ENCODE measurements at regions not wholly inside any gene's neighbourhood (a gene's known extent, or its start where the extent isn't known, plus 50 kb on each side); places are given as distances from the start of the nearest gene placed in this dataset.
"Not testable (repeated sequence)": the region's sequence is repeated elsewhere in the genome, so short reads cannot be mapped to it uniquely, and the experiment has no call there.

DNA sequence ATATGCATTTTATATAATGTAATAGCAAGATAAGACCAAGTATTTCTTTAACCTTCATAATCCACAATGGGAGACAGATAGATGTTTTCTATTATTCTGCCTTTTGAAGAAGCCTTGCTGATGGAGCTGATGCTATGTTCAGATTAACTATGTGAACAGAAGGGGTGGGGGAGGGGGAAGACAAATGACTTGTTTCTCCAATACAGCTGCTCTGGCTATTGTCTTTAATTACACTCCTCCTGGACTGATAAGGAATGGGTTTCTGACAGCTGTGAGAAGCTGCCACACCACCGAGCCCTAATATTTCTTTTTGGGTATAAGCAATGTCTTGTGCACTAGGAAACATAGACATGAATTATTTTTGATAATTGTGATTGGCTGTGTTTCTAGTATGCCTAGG lies 62.0 kb downstream of the CAVIN4 start:
- no peak for DNase-seq (ENCODE audit: extremely low spot score)
- Histone ChIP-seq H3K4me3 (no peak overlapping the region), H3K27ac (replicated peaks in 1 of 4) (no peak overlapping the region), H3K4me1 (no peaks in the 10 kb centered on the region), H3K9me3 (peaks cover 0 to 9% (median 3%) of the 10 kb centered on the region in 4 donors), H3K27me3 (peaks cover 0 to 7% (median 0%) of the 10 kb centered on the region in 4 donors), H3K36me3 (no peaks in the 10 kb centered on the region)
- intact Hi-C loops (cut with DNase I), result no loop called here
- TF ChIP-seq EP300 (IDR thresholded peaks at IDR 0.05), result no peak
- no peak for TF ChIP-seq POLR2A (IDR thresholded peaks at IDR 0.05; ENCODE audit: low read depth)
- no peak for TF ChIP-seq POLR2AphosphoS5 (IDR thresholded peaks at IDR 0.05)
- TF ChIP-seq CTCF (IDR thresholded peaks at IDR 0.05), result no peak
- 20% methylated on average over 1 of the region's 1 CpG for WGBS

GRCh38 chr9:100640447-100641050 lies 62.7 kb downstream of the CAVIN4 start:
- Histone ChIP-seq H3K27me3 (peaks cover 0 to 7% (median 0%) of the 10 kb centered on the region in 4 donors), H3K36me3 (no peaks in the 10 kb centered on the region), H3K4me3 (no peak overlapping the region), H3K9me3 (peaks cover 0 to 9% (median 3%) of the 10 kb centered on the region in 4 donors), H3K27ac (replicated peaks in 1 of 4) (no peak overlapping the region), H3K4me1 (no peaks in the 10 kb centered on the region)
- 66% methylated on average over 5 of the region's 5 CpGs for WGBS
- DNase-seq (ENCODE audit: extremely low spot score), result no peak
- no peak for TF ChIP-seq POLR2A (IDR thresholded peaks at IDR 0.05; ENCODE audit: low read depth)
- TF ChIP-seq CTCF (IDR thresholded peaks at IDR 0.05), result no peak
- no peak for TF ChIP-seq EP300 (IDR thresholded peaks at IDR 0.05)
- no peak for TF ChIP-seq POLR2AphosphoS5 (IDR thresholded peaks at IDR 0.05)
- intact Hi-C loops (cut with DNase I), result no loop called here

DNA sequence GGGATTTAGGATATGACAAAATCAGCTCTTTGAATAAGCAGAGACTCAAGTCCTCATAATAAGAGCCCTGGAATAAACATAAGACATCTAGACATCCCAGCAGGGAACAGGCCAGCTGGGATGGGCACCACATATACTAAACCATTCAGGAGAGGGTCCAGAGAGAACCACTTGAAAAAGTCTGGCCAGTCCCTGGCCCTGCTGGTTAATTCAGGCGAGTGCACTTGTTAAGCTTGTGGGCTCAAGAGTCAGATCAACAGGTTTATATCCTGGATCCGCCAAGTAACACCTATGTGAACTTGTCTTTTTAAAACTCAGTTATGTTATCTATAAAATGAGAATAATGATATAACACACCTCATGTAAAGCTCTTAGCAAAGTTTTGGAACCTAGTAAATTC lies 63.3 kb downstream of the CAVIN4 start:
- intact Hi-C loops (cut with DNase I), result no loop called here
- WGBS, result 67% methylated on average over 2 of the region's 2 CpGs
- Histone ChIP-seq H3K9me3 (peaks cover 0 to 9% (median 3%) of the 10 kb centered on the region in 4 donors), H3K4me1 (no peaks in the 10 kb centered on the region), H3K36me3 (no peaks in the 10 kb centered on the region), H3K27me3 (peaks cover 0 to 7% (median 0%) of the 10 kb centered on the region in 4 donors), H3K4me3 (no peak overlapping the region), H3K27ac (replicated peaks in 1 of 4) (no peak overlapping the region)
- no peak for TF ChIP-seq EP300 (IDR thresholded peaks at IDR 0.05)
- TF ChIP-seq POLR2A (IDR thresholded peaks at IDR 0.05; ENCODE audit: low read depth), result no peak
- no peak for TF ChIP-seq POLR2AphosphoS5 (IDR thresholded peaks at IDR 0.05)
- DNase-seq (ENCODE audit: extremely low spot score), result no peak

- TF ChIP-seq EP300 (IDR thresholded peaks at IDR 0.05) (no peak), CTCF (IDR thresholded peaks at IDR 0.05) (no peak), POLR2A (IDR thresholded peaks at IDR 0.05; ENCODE audit: low read depth) (no peak), POLR2AphosphoS5 (IDR thresholded peaks at IDR 0.05) (no peak)
- no peak for DNase-seq (ENCODE audit: extremely low spot score)
- Histone ChIP-seq H3K4me1 (no peaks in the 10 kb centered on the region), H3K36me3 (no peaks in the 10 kb centered on the region), H3K4me3 (no peak overlapping the region), H3K9me3 (peaks cover 0 to 4% (median 0%) of the 10 kb centered on the region in 4 donors), H3K27me3 (no peaks in the 10 kb centered on the region), H3K27ac (replicated peaks in 1 of 4) (no peak overlapping the region)
- intact Hi-C loops (cut with DNase I), result no loop called here
- WGBS, result 71% methylated on average over 4 of the region's 4 CpGs
Measured at GRCh38 chr9:100652850-100653249, 75.0 kb downstream of the CAVIN4 start.

DNA sequence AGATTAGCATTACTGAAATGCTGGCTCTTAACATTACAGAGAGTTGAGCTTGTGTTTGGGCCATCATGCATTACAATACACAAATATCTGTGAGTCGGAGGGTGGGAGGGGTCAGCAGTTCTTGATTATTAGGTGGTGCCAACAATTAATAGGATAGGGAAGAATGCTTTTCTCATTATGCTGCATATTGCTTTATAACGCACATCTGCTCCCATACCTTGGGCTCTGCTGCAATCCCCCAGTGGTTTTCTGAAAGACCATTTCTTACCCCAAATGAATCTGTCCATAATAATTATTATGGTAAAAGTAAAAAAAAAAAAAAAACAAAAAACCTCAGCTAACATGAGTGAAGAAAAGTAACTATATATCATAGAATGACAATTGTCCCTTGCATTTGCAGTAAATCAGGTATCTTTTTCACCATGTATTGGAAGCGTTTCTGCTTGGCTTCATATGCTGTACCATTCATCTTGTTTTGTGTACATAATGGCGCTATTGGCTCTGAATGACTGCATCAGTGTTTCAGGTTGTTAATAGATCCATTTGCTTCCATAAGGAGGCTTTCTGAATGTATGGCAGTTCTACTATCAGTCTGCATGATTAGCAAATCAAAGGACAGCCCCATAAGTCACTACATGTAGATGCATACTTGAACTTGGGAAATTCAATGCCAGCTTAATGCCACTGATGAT lies 75.9 kb downstream of the CAVIN4 start:
- H3K9me3 ChIP-seq, result peaks cover 0 to 4% (median 0%) of the 10 kb centered on the region in 4 donors
- TF ChIP-seq POLR2A (IDR thresholded peaks at IDR 0.05; ENCODE audit: low read depth), result no peak
- no peak for TF ChIP-seq EP300 (IDR thresholded peaks at IDR 0.05)
- no peak for TF ChIP-seq POLR2AphosphoS5 (IDR thresholded peaks at IDR 0.05)
- no peak for TF ChIP-seq CTCF (IDR thresholded peaks at IDR 0.05)
- H3K36me3 ChIP-seq, result no peaks in the 10 kb centered on the region
- H3K27me3 ChIP-seq, result no peaks in the 10 kb centered on the region
- 85% methylated on average over 4 of the region's 4 CpGs for WGBS
- H3K4me3 ChIP-seq, result no peak overlapping the region
- no peak overlapping the region for H3K27ac ChIP-seq (replicated peaks in 1 of 4)
- H3K4me1 ChIP-seq, result no peaks in the 10 kb centered on the region
- DNase-seq (ENCODE audit: extremely low spot score), result no peak
- intact Hi-C loops (cut with DNase I), result no loop called here

DNA sequence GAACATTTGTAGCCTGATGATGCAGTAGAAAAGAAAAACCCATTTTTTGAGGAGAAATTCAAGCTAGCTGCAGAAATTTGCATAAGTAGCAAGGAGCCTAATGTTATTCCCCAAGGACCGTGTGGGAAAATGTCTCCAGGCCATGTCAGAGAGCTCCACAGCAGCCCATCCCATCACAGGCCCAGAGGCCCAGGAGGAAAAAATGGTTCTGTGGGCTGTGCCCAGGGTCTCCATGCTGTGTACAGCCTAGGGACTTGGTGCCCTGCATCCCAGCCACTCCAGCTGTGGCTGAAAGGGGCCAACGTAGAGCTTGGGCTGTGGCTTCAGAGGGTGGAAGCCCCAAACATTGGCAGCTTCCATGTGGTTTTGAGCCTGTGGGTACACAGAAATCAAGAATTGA lies 79.0 kb downstream of the CAVIN4 start:
- H3K9me3 ChIP-seq; H3K27ac ChIP-seq (replicated peaks in 1 of 4); H3K4me1 ChIP-seq; DNase-seq (ENCODE audit: extremely low spot score); H3K36me3 ChIP-seq; H3K27me3 ChIP-seq; H3K4me3 ChIP-seq; intact Hi-C loops (cut with DNase I): not testable (repeated sequence)
- 58% methylated on average over 1 of the region's 2 CpGs for WGBS

All from esophagus muscularis mucosa (tissue), 4 donors.